GM23338 (cell line): ENCODE measurements at regions not wholly inside any gene's neighbourhood (a gene's known extent, or its start where the extent isn't known, plus 50 kb on each side); places are given as distances from the start of the nearest gene placed in this dataset.

Experiments used
- CREB1 ChIP-seq: fragments of 250-450 bp; sonication (Bioruptor Pico); IDR thresholded peaks from 2 replicates; pipeline ENCODE4 v1.5.0; 2020; ENCODE audit warnings: low read depth, mild to moderate bottlenecking, moderate library complexity
- EZH2 ChIP-seq: fragments of 200-600 bp; sonication (generic); IDR thresholded peaks from one replicate; pipeline ENCODE4 v1.8.0; 2017; ENCODE audit warnings: antibody characterized with exemption, mild to moderate bottlenecking, low read depth; ENCODE audit not compliant: unreplicated experiment
- EZH2phosphoT487 ChIP-seq: fragments of 200-600 bp; sonication (generic); IDR thresholded peaks from one replicate; pipeline ENCODE4 v1.8.1; 2018; ENCODE audit warnings: antibody characterized with exemption; ENCODE audit not compliant: unreplicated experiment
- JUNB ChIP-seq: IDR thresholded peaks from one replicate; pipeline ENCODE4 v1.6.1; 2016; ENCODE audit warnings: antibody characterized with exemption; ENCODE audit not compliant: unreplicated experiment
- NANOG ChIP-seq: IDR thresholded peaks from 2 replicates; pipeline ENCODE4 v1.6.1; 2016; ENCODE audit warnings: antibody characterized with exemption, borderline replicate concordance
- POLR2AphosphoS5 ChIP-seq: IDR thresholded peaks from 2 replicates; pipeline ENCODE4 v1.6.1; 2016; ENCODE audit warnings: antibody characterized with exemption, low read depth
- REST ChIP-seq: IDR thresholded peaks from one replicate; pipeline ENCODE4 v1.6.1; 2018; ENCODE audit warnings: antibody characterized with exemption; ENCODE audit not compliant: unreplicated experiment
- STAT1 ChIP-seq: IDR thresholded peaks from one replicate; pipeline ENCODE4 v1.6.1; 2016; ENCODE audit warnings: antibody characterized with exemption; ENCODE audit not compliant: unreplicated experiment
- ZNF114 ChIP-seq: fragments of 250-450 bp; sonication (Bioruptor Pico); IDR thresholded peaks from 2 replicates; pipeline ENCODE4 v1.5.0; 2020; ENCODE audit warnings: mild to moderate bottlenecking, moderate library complexity
- ZNF331 ChIP-seq: fragments of 250-450 bp; sonication (Bioruptor Pico); IDR thresholded peaks from 2 replicates; pipeline ENCODE4 v1.5.0; 2020; ENCODE audit warnings: low read depth, mild to moderate bottlenecking, moderate library complexity
- TF ChIP-seq, protein P1 (sequence below), 2 experiments: fragments of 200-600 bp in 1 of 2; sonication (generic) in 1 of 2; conservative IDR thresholded peaks; 2 replicates each; pipeline versions ENCODE4 v1.5.1 to v1.6.1; 2016 to 2017; ENCODE audit warnings: antibody characterized with exemption in 2 of 2, low read depth in 2 of 2, mild to moderate bottlenecking in 2 of 2, moderate library complexity in 1 of 2

DNA sequence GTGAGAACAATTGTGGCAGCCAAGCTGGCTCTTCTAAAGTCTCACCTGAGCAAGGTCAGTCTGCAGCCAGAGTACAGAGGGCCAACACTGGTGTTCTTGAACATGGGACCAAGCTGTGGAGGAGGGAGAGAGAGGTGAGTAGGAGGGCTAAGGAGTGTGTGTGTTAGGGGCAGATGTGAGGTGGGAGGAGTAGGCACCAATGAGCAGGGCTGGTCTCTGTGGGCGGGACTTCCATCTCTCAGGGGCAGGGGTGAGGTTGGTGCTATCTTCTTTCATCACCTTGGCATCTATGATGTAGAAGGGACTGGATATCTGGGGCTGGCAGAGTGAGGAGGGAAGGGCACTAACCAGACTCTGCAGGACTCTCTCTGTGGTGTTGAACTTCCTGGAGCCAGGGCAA is 72.4 kb downstream of the MBD3L1 start:
- TF ChIP-seq, protein P1, sequence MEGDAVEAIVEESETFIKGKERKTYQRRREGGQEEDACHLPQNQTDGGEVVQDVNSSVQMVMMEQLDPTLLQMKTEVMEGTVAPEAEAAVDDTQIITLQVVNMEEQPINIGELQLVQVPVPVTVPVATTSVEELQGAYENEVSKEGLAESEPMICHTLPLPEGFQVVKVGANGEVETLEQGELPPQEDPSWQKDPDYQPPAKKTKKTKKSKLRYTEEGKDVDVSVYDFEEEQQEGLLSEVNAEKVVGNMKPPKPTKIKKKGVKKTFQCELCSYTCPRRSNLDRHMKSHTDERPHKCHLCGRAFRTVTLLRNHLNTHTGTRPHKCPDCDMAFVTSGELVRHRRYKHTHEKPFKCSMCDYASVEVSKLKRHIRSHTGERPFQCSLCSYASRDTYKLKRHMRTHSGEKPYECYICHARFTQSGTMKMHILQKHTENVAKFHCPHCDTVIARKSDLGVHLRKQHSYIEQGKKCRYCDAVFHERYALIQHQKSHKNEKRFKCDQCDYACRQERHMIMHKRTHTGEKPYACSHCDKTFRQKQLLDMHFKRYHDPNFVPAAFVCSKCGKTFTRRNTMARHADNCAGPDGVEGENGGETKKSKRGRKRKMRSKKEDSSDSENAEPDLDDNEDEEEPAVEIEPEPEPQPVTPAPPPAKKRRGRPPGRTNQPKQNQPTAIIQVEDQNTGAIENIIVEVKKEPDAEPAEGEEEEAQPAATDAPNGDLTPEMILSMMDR (conservative IDR thresholded peaks at IDR 0.05; ENCODE audit: low read depth in 2 of 2) = no peak
- TF ChIP-seq EZH2phosphoT487 = no peak
- no peak for TF ChIP-seq POLR2AphosphoS5
- TF ChIP-seq EZH2 = no peak
- TF ChIP-seq REST = no peak
- TF ChIP-seq JUNB = no peak
- TF ChIP-seq ZNF114 (CRISPR knock-in tag) = no peak
- no peak for TF ChIP-seq CREB1
- no peak for TF ChIP-seq STAT1
- TF ChIP-seq NANOG = no peak
- no peak for TF ChIP-seq ZNF331 (CRISPR knock-in tag)
